Suppressor macrophage treated with lipopolysaccharide for 1 hour (primary cell): ENCODE measurements at regions not wholly inside any gene's neighbourhood (a gene's known extent, or its start where the extent isn't known, plus 50 kb on each side); places are given as distances from the start of the nearest gene placed in this dataset.
"Not testable (repeated sequence)": the region's sequence is repeated elsewhere in the genome, so short reads cannot be mapped to it uniquely, and the experiment has no call there.

Experiments
- DNase-seq, 3 donors: peaks; one replicate each; pipeline ENCODE4 v3.0.0-alpha.2; 2020 to 2022

GRCh38 chr9:42378418-42378815, 195.0 kb downstream of the SPATA31A6 start:
- no peak for DNase-seq

GRCh38 chr9:42379602-42380001, 196.1 kb downstream of the SPATA31A6 start:
- DNase-seq: not testable (repeated sequence)

GRCh38 chr9:42384585-42384984, 201.1 kb downstream of the SPATA31A6 start:
- DNase-seq: not testable (repeated sequence)

GRCh38 chr9:42385574-42386120, 202.2 kb downstream of the SPATA31A6 start:
- DNase-seq: not testable (repeated sequence)

- no peak for DNase-seq
Measured at GRCh38 chr9:42386477-42386876, 203.0 kb downstream of the SPATA31A6 start.

GRCh38 chr9:42388146-42388690, 204.8 kb downstream of the SPATA31A6 start:
- no peak for DNase-seq

GRCh38 chr9:42388846-42389245, 205.4 kb downstream of the SPATA31A6 start:
- DNase-seq: peak in 1 of 3 donors; percentile 22

GRCh38 chr9:42392773-42393455, 209.5 kb downstream of the SPATA31A6 start:
- not testable (repeated sequence) for DNase-seq

GRCh38 chr9:42396318-42396717, 212.9 kb downstream of the SPATA31A6 start:
- DNase-seq: no peak

GRCh38 chr9:42397336-42397735, 213.9 kb downstream of the SPATA31A6 start:
- not testable (repeated sequence) for DNase-seq

- not testable (repeated sequence) for DNase-seq
Measured at GRCh38 chr9:42402919-42403318, 219.5 kb downstream of the SPATA31A6 start.

GRCh38 chr9:42409581-42409980, 226.1 kb downstream of the SPATA31A6 start:
- DNase-seq: not testable (repeated sequence)

- not testable (repeated sequence) for DNase-seq
Measured at GRCh38 chr9:42412354-42412753, 228.9 kb downstream of the SPATA31A6 start.

GRCh38 chr9:42414865-42415264, 231.4 kb downstream of the SPATA31A6 start:
- not testable (repeated sequence) for DNase-seq

GRCh38 chr9:42419652-42420051, 236.2 kb downstream of the SPATA31A6 start:
- DNase-seq: not testable (repeated sequence)

GRCh38 chr9:42420324-42420723, 236.9 kb downstream of the SPATA31A6 start:
- DNase-seq: not testable (repeated sequence)

- not testable (repeated sequence) for DNase-seq
Measured at GRCh38 chr9:42421630-42422029, 238.2 kb downstream of the SPATA31A6 start.

GRCh38 chr9:42430674-42431615, 247.5 kb downstream of the SPATA31A6 start:
- DNase-seq: peak in 1 of 3 donors; percentile 11

GRCh38 chr9:42431616-42432010, 248.2 kb downstream of the SPATA31A6 start:
- not testable (repeated sequence) for DNase-seq

GRCh38 chr9:42434844-42435714, 251.6 kb downstream of the SPATA31A6 start:
- DNase-seq: not testable (repeated sequence)

GRCh38 chr9:42435715-42436342, 252.4 kb downstream of the SPATA31A6 start:
- not testable (repeated sequence) for DNase-seq
